ENCODE measurements at regions not wholly inside any gene's neighbourhood (a gene's known extent, or its start where the extent isn't known, plus 50 kb on each side); places are given as distances from the start of the nearest gene placed in this dataset.
"Not testable (repeated sequence)": the region's sequence is repeated elsewhere in the genome, so short reads cannot be mapped to it uniquely, and the experiment has no call there.

- Histone ChIP-seq H3K4me3 (ENCODE audit: low read depth, low read length) (no peak overlapping the region), H3K27ac (no peak overlapping the region), H3K27me3 (replicated peaks) (no peaks in the 10 kb centered on the region), H3K36me3 (replicated peaks) (no peaks in the 10 kb centered on the region)
- DNase-seq, result no peak
- in situ Hi-C loops (cut with HindIII; ENCODE audit: low pct_ligation_motif_present, low sequenced_read_pairs), result no loop called here
- TF ChIP-seq, protein P1, sequence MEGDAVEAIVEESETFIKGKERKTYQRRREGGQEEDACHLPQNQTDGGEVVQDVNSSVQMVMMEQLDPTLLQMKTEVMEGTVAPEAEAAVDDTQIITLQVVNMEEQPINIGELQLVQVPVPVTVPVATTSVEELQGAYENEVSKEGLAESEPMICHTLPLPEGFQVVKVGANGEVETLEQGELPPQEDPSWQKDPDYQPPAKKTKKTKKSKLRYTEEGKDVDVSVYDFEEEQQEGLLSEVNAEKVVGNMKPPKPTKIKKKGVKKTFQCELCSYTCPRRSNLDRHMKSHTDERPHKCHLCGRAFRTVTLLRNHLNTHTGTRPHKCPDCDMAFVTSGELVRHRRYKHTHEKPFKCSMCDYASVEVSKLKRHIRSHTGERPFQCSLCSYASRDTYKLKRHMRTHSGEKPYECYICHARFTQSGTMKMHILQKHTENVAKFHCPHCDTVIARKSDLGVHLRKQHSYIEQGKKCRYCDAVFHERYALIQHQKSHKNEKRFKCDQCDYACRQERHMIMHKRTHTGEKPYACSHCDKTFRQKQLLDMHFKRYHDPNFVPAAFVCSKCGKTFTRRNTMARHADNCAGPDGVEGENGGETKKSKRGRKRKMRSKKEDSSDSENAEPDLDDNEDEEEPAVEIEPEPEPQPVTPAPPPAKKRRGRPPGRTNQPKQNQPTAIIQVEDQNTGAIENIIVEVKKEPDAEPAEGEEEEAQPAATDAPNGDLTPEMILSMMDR (IDR thresholded peaks at IDR 0.05; ENCODE audit: low read depth, low read length, missing control alignments), result no peak
Measured at GRCh38 chr5:103679873-103680272, 117.3 kb upstream of the NUDT12 start.

DNA sequence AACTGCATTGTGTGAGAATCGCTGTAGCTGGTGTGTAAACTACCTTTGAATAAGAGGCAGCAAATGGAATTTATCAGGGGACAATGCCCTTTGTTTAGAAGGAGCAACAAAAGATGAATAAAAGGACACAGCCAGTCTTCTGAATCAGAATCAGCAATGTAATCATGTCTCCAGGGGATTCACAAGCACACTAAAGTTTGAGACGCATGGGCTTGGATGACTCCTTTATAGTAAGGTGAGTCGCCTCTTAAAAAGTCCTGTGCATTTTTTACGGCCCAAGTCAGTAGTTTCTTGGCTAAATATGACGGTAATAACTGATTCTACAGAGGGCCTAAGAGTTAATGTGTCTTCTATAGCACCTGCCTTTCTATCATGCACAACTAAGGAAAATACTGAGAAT is 113.6 kb upstream of the NUDT12 start:
- in situ Hi-C loops (cut with HindIII; ENCODE audit: low pct_ligation_motif_present, low sequenced_read_pairs); H3K27me3 ChIP-seq (replicated peaks): not testable (repeated sequence)
- peak; percentile 60 for DNase-seq

GRCh38 chr5:103674739-103675138 is 112.2 kb upstream of the NUDT12 start:
- in situ Hi-C loops (cut with HindIII; ENCODE audit: low pct_ligation_motif_present, low sequenced_read_pairs), result no loop called here
- Histone ChIP-seq H3K27me3 (replicated peaks) (no peaks in the 10 kb centered on the region), H3K4me3 (ENCODE audit: low read depth, low read length) (no peak overlapping the region), H3K36me3 (replicated peaks) (no peaks in the 10 kb centered on the region), H3K27ac (no peak overlapping the region)
- DNase-seq, result peak; percentile 15
- TF ChIP-seq, protein P1 (IDR thresholded peaks at IDR 0.05; ENCODE audit: low read depth, low read length, missing control alignments), result no peak

More for the DNA sequence above, 113.6 kb upstream of the NUDT12 start:
- not testable (repeated sequence) for H3K36me3 ChIP-seq (replicated peaks); H3K4me3 ChIP-seq (ENCODE audit: low read depth, low read length); H3K27ac ChIP-seq

GRCh38 chr5:103674251-103674650 is 111.7 kb upstream of the NUDT12 start:
- no peaks in the 10 kb centered on the region for H3K36me3 ChIP-seq (replicated peaks)
- no peak overlapping the region for H3K4me3 ChIP-seq (ENCODE audit: low read depth, low read length)
- in situ Hi-C loops (cut with HindIII; ENCODE audit: low pct_ligation_motif_present, low sequenced_read_pairs), result no loop called here
- H3K27me3 ChIP-seq (replicated peaks), result no peaks in the 10 kb centered on the region
- DNase-seq, result no peak
- H3K27ac ChIP-seq, result no peak overlapping the region
- TF ChIP-seq, protein P1 (IDR thresholded peaks at IDR 0.05; ENCODE audit: low read depth, low read length, missing control alignments), result no peak

DNA sequence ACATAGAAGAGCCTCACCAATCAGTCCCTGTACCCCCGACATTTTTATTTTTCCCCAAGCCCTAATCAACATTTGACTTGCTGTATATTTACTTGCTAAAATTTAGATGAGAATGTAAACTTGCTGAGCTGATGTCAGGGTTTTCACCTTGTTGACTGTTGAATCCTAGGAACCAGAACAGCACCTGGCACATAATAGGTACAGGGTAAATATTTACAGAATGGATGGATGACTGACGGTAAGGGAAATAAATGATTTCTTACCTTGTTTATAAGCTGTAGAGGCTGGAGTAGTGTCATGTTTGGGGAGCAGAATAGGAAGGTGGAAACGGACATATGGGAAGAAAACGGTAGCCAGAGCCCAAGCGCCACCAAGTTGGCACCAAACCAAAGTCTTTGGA is 107.0 kb upstream of the NUDT12 start:
- H3K27ac ChIP-seq, result no peak overlapping the region
- DNase-seq, result no peak
- no peak overlapping the region for H3K4me3 ChIP-seq (ENCODE audit: low read depth, low read length)
- no peaks in the 10 kb centered on the region for H3K27me3 ChIP-seq (replicated peaks)
- TF ChIP-seq, protein P1 (IDR thresholded peaks at IDR 0.05; ENCODE audit: low read depth, low read length, missing control alignments), result no peak
- H3K36me3 ChIP-seq (replicated peaks), result no peaks in the 10 kb centered on the region
- in situ Hi-C loops (cut with HindIII; ENCODE audit: low pct_ligation_motif_present, low sequenced_read_pairs), result no loop called here

DNA sequence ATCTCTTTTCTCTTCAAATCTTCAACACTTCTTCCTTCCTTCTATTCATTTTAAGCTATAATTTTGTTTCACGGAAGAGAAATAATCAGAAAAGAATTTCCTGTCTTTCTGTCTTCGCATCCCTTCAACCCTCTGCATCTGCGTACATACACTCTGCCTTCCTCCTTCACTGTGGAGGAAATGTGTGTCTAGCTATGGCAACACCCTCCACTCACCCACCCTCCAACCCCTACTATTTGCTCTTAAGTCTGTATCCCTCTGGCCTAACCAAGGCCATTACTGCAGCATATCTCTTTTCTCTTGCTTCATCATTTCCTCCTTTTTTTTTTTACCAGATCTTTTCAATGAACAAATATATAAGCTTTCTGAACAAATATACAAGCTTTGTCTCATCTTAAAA is 105.7 kb upstream of the NUDT12 start:
- Histone ChIP-seq H3K27ac (no peak overlapping the region), H3K27me3 (replicated peaks) (no peaks in the 10 kb centered on the region), H3K4me3 (ENCODE audit: low read depth, low read length) (no peak overlapping the region), H3K36me3 (replicated peaks) (no peaks in the 10 kb centered on the region)
- TF ChIP-seq, protein P1 (IDR thresholded peaks at IDR 0.05; ENCODE audit: low read depth, low read length, missing control alignments), result no peak
- DNase-seq, result no peak
- in situ Hi-C loops (cut with HindIII; ENCODE audit: low pct_ligation_motif_present, low sequenced_read_pairs), result no loop called here
